Smooth muscle cell (in vitro differentiated cells): ENCODE measurements at regions not wholly inside any gene's neighbourhood (a gene's known extent, or its start where the extent isn't known, plus 50 kb on each side); places are given as distances from the start of the nearest gene placed in this dataset.
"Not testable (repeated sequence)": the region's sequence is repeated elsewhere in the genome, so short reads cannot be mapped to it uniquely, and the experiment has no call there.

Experiments used
- DNase-seq: peaks from one replicate; lab custom pipeline; 2025; ENCODE audit not compliant: unreplicated experiment; lab: John Stamatoyannopoulos, UW
- H2AFZ ChIP-seq: fragments of 200-600 bp; sonication (generic); 2 replicates; pipeline ENCODE4 v1.6.0; 2016; ENCODE audit warnings: antibody characterized with exemption, low read depth, mild to moderate bottlenecking
- H3F3A ChIP-seq: fragments of 200-600 bp; sonication (generic); 2 replicates; pipeline ENCODE4 v1.6.0; 2017; ENCODE audit warnings: antibody characterized with exemption, low read depth
- H3K27ac ChIP-seq: fragments of 200-600 bp; sonication (generic); 2 replicates; pipeline ENCODE4 v1.5.1; 2016; ENCODE audit warnings: low read depth, mild to moderate bottlenecking
- H3K27me3 ChIP-seq: fragments of 200-600 bp; sonication (generic); 2 replicates; pipeline ENCODE4 v1.6.1; 2016; ENCODE audit warnings: low read depth, mild to moderate bottlenecking
- H3K36me3 ChIP-seq: fragments of 200-600 bp; sonication (generic); 2 replicates; pipeline ENCODE4 v1.5.1; 2016; ENCODE audit warnings: low read depth
- H3K4me1 ChIP-seq: fragments of 200-600 bp; sonication (generic); 2 replicates; pipeline ENCODE4 v1.5.1; 2016; ENCODE audit warnings: low read depth
- H3K4me2 ChIP-seq: fragments of 200-600 bp; sonication (generic); 2 replicates; pipeline ENCODE4 v1.6.0; 2016; ENCODE audit warnings: mild to moderate bottlenecking
- H3K4me3 ChIP-seq: fragments of 200-600 bp; sonication (generic); 2 replicates; pipeline ENCODE4 v1.5.1; 2016; ENCODE audit warnings: mild to moderate bottlenecking
- H3K79me2 ChIP-seq: fragments of 200-600 bp; sonication (generic); 2 replicates; pipeline ENCODE4 v1.6.0; 2016; ENCODE audit warnings: low read depth, mild to moderate bottlenecking
- H3K9ac ChIP-seq: fragments of 200-600 bp; sonication (generic); 2 replicates; pipeline ENCODE4 v1.6.0; 2016; ENCODE audit warnings: low read depth
- H3K9me3 ChIP-seq: fragments of 200-600 bp; sonication (generic); replicated peaks from 2 replicates; pipeline ENCODE4 v1.5.1; 2016; ENCODE audit warnings: low read depth
- H4K20me1 ChIP-seq: fragments of 200-600 bp; sonication (generic); 2 replicates; pipeline ENCODE4 v1.6.0; 2016; ENCODE audit warnings: low read depth
- WGBS: methylation state at CpG from one replicate; pipeline ENCODE4 v1.1.7; 2016; ENCODE audit warnings: low lambda C conversion rate; 5-methylcytosine and 5-hydroxymethylcytosine counted together
- TF ChIP-seq, protein P1 (sequence below): fragments of 200-600 bp; sonication (generic); IDR thresholded peaks from 2 replicates; pipeline ENCODE4 v1.5.1; 2017; ENCODE audit warnings: borderline replicate concordance, mild to moderate bottlenecking, antibody characterized with exemption; ENCODE audit not compliant: insufficient read depth, poor library complexity, severe bottlenecking

DNA sequence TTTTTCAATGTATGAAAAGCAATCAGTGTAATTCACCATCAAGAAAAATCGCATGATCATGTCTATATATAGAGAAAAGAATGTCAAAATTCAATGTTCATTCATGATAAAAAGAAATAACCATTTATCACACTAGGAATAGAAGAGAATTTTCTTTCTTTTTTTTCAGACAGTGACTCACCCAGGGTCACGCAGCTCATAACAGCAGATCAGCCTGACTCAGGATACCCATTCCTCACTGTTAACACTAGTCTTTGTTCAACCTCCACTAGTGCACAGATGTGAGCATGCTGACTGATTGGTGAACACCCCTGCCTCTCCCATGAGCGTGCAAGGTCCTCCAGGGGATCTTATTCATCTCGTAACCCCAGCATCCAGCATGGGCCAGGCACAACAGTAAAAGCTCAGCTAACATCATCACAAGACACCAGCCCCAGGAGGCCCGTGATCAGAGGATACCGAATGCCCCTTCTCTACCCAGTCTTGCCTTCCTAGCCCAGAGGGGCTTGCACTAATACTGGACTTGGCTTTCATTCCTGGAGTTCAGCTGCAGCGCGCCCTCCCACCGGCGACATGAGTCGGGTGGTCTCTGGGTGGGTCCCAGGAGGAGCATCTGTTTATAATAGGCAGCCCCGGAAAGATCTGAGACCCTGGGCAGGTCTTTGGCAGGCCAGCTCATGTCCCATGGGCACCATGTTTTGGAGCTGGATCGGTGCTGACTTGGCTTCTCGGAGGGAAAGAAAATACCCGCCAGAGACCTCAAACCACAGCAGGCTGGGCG, 539.5 kb upstream of the SLC10A2 start:
- Histone ChIP-seq H3K4me2 (no peak overlapping the region), H3K36me3 (no peaks in the 10 kb centered on the region), H2AFZ (no peak overlapping the region), H3K27me3 (no peaks in the 10 kb centered on the region), H3K9ac (no peak overlapping the region), H3K79me2 (no peaks in the 10 kb centered on the region), H3K4me3 (no peak overlapping the region), H3K9me3 (no peaks in the 10 kb centered on the region), H4K20me1 (no peaks in the 10 kb centered on the region), H3K4me1 (no peaks in the 10 kb centered on the region), H3F3A (no peaks in the 10 kb centered on the region), H3K27ac (no peak overlapping the region)
- WGBS, result 90% methylated on average over 16 of the region's 16 CpGs
- TF ChIP-seq, protein P1, sequence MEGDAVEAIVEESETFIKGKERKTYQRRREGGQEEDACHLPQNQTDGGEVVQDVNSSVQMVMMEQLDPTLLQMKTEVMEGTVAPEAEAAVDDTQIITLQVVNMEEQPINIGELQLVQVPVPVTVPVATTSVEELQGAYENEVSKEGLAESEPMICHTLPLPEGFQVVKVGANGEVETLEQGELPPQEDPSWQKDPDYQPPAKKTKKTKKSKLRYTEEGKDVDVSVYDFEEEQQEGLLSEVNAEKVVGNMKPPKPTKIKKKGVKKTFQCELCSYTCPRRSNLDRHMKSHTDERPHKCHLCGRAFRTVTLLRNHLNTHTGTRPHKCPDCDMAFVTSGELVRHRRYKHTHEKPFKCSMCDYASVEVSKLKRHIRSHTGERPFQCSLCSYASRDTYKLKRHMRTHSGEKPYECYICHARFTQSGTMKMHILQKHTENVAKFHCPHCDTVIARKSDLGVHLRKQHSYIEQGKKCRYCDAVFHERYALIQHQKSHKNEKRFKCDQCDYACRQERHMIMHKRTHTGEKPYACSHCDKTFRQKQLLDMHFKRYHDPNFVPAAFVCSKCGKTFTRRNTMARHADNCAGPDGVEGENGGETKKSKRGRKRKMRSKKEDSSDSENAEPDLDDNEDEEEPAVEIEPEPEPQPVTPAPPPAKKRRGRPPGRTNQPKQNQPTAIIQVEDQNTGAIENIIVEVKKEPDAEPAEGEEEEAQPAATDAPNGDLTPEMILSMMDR, result no peak
- DNase-seq, result no peak

GRCh38 chr13:103599870-103600269, 533.7 kb upstream of the SLC10A2 start:
- H3K27me3 ChIP-seq, H3K36me3 ChIP-seq, H3K4me2 ChIP-seq, H3K79me2 ChIP-seq, H4K20me1 ChIP-seq, DNase-seq, H3K4me1 ChIP-seq, H2AFZ ChIP-seq, H3F3A ChIP-seq, H3K27ac ChIP-seq, H3K9me3 ChIP-seq, H3K4me3 ChIP-seq, H3K9ac ChIP-seq: not testable (repeated sequence)
- WGBS, result 90% methylated on average over 19 of the region's 26 CpGs

GRCh38 chr13:103598671-103599070, 532.5 kb upstream of the SLC10A2 start:
- H3K9me3 ChIP-seq, result no peaks in the 10 kb centered on the region
- no peaks in the 10 kb centered on the region for H3K27me3 ChIP-seq
- H3K4me2 ChIP-seq, result no peak overlapping the region
- H2AFZ ChIP-seq, result no peak overlapping the region
- no peak overlapping the region for H3K27ac ChIP-seq
- no peaks in the 10 kb centered on the region for H4K20me1 ChIP-seq
- H3K4me1 ChIP-seq, result no peaks in the 10 kb centered on the region
- no peaks in the 10 kb centered on the region for H3K79me2 ChIP-seq
- H3K9ac ChIP-seq, result no peak overlapping the region
- no peak overlapping the region for H3K4me3 ChIP-seq
- no peaks in the 10 kb centered on the region for H3F3A ChIP-seq
- DNase-seq, result no peak
- TF ChIP-seq, protein P1, result no peak
- no peaks in the 10 kb centered on the region for H3K36me3 ChIP-seq

GRCh38 chr13:103573446-103573845, 507.2 kb upstream of the SLC10A2 start:
- DNase-seq, result no peak
- no peak overlapping the region for H2AFZ ChIP-seq
- WGBS, result 86% methylated on average over 4 of the region's 4 CpGs

More at GRCh38 chr13:103573446-103573845, 507.2 kb upstream of the SLC10A2 start:
- H4K20me1 ChIP-seq, result no peaks in the 10 kb centered on the region
- H3K4me3 ChIP-seq, result no peak overlapping the region
- H3K9me3 ChIP-seq, result no peaks in the 10 kb centered on the region
- no peak overlapping the region for H3K4me2 ChIP-seq
- H3F3A ChIP-seq, result no peaks in the 10 kb centered on the region
- TF ChIP-seq, protein P1, result no peak
- no peaks in the 10 kb centered on the region for H3K27me3 ChIP-seq
- no peak overlapping the region for H3K27ac ChIP-seq
- no peaks in the 10 kb centered on the region for H3K4me1 ChIP-seq
- H3K79me2 ChIP-seq, result no peaks in the 10 kb centered on the region
- no peak overlapping the region for H3K9ac ChIP-seq
- H3K36me3 ChIP-seq, result no peaks in the 10 kb centered on the region
